ENCODE measurements at regions not wholly inside any gene's neighbourhood (a gene's known extent, or its start where the extent isn't known, plus 50 kb on each side); places are given as distances from the start of the nearest gene placed in this dataset.

DNA sequence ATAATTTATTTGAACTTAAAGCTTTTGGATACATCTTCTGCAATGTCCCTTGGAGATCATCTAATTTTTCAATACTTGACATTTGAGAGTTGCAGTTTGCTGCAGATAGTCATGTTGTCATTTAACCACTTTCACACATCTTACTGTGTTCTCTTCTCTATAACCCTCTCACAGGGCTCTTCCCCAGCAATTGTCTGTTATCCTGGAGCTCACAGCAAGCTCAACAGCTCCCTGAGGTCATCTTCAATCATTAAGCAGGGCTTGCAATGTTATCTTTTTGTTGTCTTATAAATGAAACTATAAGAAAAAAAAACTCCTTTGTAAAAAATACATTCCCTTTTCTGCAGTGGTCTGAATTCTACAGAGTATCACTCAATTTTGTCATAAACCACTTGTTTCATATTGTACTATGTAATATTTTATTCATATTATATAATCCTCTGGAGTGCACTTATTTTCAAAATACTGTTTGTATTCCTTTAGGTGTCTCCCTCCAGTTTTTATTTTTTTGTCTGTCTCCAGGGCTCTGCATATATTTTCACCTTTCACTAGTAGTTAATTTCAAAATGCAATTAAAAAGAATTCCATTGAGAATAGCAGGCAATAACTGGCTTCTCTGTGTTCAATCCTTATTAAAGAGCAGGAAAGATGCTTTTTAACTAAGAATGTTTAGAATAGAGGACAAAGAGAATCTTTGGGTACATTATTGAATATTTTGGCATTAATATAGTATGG lies 106.3 kb upstream of the ARSJ start:
- DNase-seq (no peak), ATAC-seq (no peak), FAIRE-seq (no peak)
- Histone ChIP-seq H3K9me3 (no peaks in the 10 kb centered on the region), H3K36me3 (no peaks in the 10 kb centered on the region), H3K27me3 (no peaks in the 10 kb centered on the region), H3K27ac (no peak overlapping the region), H3K4me1 (no peaks in the 10 kb centered on the region), H3K4me3 (no peak overlapping the region)
- TF ChIP-seq, protein P1, sequence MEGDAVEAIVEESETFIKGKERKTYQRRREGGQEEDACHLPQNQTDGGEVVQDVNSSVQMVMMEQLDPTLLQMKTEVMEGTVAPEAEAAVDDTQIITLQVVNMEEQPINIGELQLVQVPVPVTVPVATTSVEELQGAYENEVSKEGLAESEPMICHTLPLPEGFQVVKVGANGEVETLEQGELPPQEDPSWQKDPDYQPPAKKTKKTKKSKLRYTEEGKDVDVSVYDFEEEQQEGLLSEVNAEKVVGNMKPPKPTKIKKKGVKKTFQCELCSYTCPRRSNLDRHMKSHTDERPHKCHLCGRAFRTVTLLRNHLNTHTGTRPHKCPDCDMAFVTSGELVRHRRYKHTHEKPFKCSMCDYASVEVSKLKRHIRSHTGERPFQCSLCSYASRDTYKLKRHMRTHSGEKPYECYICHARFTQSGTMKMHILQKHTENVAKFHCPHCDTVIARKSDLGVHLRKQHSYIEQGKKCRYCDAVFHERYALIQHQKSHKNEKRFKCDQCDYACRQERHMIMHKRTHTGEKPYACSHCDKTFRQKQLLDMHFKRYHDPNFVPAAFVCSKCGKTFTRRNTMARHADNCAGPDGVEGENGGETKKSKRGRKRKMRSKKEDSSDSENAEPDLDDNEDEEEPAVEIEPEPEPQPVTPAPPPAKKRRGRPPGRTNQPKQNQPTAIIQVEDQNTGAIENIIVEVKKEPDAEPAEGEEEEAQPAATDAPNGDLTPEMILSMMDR (IDR thresholded peaks at IDR 0.05), result no peak
- intact Hi-C loops (cut with DNase I), result no loop called here

DNA sequence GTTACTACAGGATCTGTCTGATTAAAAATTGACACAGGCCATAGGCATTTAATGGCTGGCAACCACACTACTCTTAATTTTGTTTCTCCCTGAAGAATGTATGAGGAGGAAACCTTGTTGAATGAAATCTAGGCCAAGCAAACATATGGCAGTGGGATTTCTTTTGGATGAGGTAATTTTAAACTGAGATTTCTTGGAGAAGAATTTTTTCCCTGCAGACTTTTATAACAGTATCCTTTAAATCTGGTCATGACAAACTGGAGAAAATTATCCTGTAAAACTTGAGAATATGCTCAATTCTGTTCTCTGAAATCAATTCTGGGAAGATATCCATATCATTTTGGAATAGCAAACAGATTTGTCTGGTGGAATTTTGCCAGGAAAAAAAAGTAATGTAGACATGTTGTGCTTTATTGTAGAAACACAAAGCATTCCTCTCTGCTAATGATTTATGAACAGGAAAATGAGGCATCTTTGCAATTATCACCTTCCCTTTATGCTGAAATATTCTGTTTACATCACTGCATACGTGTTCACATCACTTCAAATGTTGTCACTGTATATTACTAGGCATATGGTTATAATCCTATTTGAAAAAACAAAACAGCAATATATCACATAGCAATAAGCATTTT lies 108.3 kb upstream of the ARSJ start:
- WGBS, 2 donors, result 61 to 62% methylated on average over 1 of the region's 1 CpG
- TF ChIP-seq, protein P1 (IDR thresholded peaks at IDR 0.05), result no peak
- intact Hi-C loops (cut with DNase I), result no loop called here
- Histone ChIP-seq H3K4me1 (no peaks in the 10 kb centered on the region), H3K36me3 (no peaks in the 10 kb centered on the region), H3K9me3 (no peaks in the 10 kb centered on the region), H3K4me3 (no peak overlapping the region), H3K27ac (no peak overlapping the region), H3K27me3 (no peaks in the 10 kb centered on the region)
- DNase-seq (no peak), FAIRE-seq (no peak), ATAC-seq (peak in 1 of 4 donors; percentile 31)

DNA sequence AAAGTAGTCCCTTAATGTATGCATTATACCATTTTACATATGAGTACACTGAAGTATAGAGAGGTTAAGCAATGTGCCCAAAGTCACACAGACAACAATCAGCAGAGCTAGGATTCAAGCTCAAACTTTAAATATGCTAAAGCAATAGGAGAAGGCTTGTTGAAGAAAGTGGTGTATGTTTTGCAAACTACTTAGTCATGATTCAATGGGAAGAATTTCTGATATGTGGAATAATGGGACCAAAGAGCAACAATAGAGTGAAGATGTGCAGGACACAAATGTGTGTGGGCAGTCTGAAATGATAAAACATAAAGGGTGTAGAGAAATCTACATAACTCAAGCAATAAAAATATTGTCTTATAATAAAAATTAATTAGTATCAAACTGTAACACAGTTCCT lies 109.0 kb upstream of the ARSJ start:
- TF ChIP-seq, protein P1 (IDR thresholded peaks at IDR 0.05), result no peak
- Histone ChIP-seq H3K9me3 (no peaks in the 10 kb centered on the region), H3K4me1 (no peaks in the 10 kb centered on the region), H3K27me3 (no peaks in the 10 kb centered on the region), H3K36me3 (no peaks in the 10 kb centered on the region), H3K4me3 (no peak overlapping the region), H3K27ac (no peak overlapping the region)
- DNase-seq, result no peak
- no peak for FAIRE-seq
- no peak for ATAC-seq
- intact Hi-C loops (cut with DNase I), result no loop called here

DNA sequence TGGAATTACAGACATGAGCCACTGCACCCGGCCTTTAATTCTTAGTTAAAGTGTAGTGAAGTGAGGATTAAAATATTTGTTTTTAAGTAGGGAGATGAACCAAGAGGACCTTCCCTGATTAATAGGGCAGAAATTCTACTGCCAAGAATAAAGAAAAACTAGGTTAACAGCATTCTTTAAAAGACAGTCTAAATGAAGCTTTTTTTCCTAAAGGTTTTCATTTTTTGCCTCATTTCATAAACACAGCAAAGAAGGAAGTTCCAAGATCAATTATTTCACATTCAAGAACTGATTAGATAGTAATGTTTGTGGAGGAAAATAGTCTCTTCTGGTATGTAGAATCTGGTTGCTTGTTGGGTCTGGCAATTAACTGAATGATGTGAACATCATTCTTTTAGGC lies 112.1 kb upstream of the ARSJ start:
- FAIRE-seq (no peak), DNase-seq (no peak), ATAC-seq (no peak)
- Histone ChIP-seq H3K9me3 (no peaks in the 10 kb centered on the region), H3K27me3 (no peaks in the 10 kb centered on the region), H3K4me3 (no peak overlapping the region), H3K36me3 (no peaks in the 10 kb centered on the region), H3K27ac (no peak overlapping the region), H3K4me1 (no peaks in the 10 kb centered on the region)
- TF ChIP-seq, protein P1 (IDR thresholded peaks at IDR 0.05), result no peak
- intact Hi-C loops (cut with DNase I), result no loop called here
- WGBS, 2 donors, result 42 to 62% methylated on average over 1 of the region's 1 CpG

DNA sequence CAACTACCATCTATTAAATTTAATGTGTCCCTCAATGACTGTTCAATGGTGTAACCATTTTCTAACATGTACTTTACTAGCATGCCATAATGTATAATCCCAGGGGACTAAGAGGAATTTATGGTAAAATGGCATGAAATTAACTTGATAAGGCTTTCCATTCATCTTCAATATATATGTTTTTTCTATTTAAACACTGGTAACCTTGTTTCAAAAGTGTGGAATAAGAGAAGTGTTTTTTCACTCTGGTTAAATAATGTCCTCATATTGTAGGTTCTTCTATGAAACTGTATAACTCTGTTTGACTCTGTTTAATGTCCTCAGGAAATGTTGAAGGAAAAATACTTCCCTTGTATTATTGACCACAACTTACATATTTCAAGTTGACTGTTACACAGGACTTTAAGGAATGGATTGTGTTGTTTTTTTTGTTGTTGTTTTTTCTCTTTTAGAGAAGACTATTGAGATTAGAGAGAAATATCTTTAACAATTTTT lies 113.8 kb upstream of the ARSJ start:
- intact Hi-C loops (cut with DNase I), result no loop called here
- Histone ChIP-seq H3K36me3 (no peaks in the 10 kb centered on the region), H3K27ac (no peak overlapping the region), H3K4me3 (no peak overlapping the region), H3K27me3 (no peaks in the 10 kb centered on the region), H3K9me3 (no peaks in the 10 kb centered on the region), H3K4me1 (no peaks in the 10 kb centered on the region)
- TF ChIP-seq, protein P1 (IDR thresholded peaks at IDR 0.05), result no peak
- FAIRE-seq (no peak), DNase-seq (no peak), ATAC-seq (no peak)
